HEK293T (cell line): ENCODE measurements at regions not wholly inside any gene's neighbourhood (a gene's known extent, or its start where the extent isn't known, plus 50 kb on each side); places are given as distances from the start of the nearest gene placed in this dataset.

Source experiments
- CTBP1 ChIP-seq: fragments of 450-650 bp; IDR thresholded peaks from 2 replicates; pipeline ENCODE4 v1.6.1; 2016; ENCODE audit warnings: borderline replicate concordance
- FOXK2 ChIP-seq: fragments of 450-650 bp; IDR thresholded peaks from 2 replicates; pipeline ENCODE4 v1.6.1; 2016; ENCODE audit warnings: mild to moderate bottlenecking
- FOXM1 ChIP-seq: fragments of 450-650 bp; IDR thresholded peaks from 2 replicates; pipeline ENCODE4 v1.6.1; 2017; ENCODE audit warnings: mild to moderate bottlenecking, borderline replicate concordance
- HDGF ChIP-seq: fragments of 450-650 bp; IDR thresholded peaks from 2 replicates; pipeline ENCODE4 v1.6.1; 2017; ENCODE audit warnings: antibody characterized with exemption, borderline replicate concordance

DNA sequence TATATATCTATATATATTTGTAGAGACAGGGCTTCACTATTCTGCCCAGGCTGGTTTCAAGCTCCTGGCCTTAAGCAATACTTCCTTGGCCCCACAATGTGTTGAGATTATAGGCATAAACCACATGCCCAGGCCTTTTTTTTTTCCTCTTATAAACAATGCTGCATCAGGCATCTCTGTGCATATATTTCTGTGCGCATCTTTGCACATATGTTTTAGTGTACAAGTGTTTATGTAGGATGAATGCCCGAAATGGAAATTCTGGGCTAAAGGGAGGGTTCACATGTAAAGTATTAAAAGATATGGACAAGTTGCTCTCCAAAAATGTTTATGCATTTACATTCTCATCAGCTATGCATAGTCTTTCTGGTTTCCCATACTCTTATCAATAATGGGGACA is 183.2 kb upstream of the SPRED2 start:
- TF ChIP-seq FOXM1 (no peak), HDGF (no peak), FOXK2 (no peak), CTBP1 (no peak)
